ENCODE measurements at regions not wholly inside any gene's neighbourhood (a gene's known extent, or its start where the extent isn't known, plus 50 kb on each side); places are given as distances from the start of the nearest gene placed in this dataset.

DNA sequence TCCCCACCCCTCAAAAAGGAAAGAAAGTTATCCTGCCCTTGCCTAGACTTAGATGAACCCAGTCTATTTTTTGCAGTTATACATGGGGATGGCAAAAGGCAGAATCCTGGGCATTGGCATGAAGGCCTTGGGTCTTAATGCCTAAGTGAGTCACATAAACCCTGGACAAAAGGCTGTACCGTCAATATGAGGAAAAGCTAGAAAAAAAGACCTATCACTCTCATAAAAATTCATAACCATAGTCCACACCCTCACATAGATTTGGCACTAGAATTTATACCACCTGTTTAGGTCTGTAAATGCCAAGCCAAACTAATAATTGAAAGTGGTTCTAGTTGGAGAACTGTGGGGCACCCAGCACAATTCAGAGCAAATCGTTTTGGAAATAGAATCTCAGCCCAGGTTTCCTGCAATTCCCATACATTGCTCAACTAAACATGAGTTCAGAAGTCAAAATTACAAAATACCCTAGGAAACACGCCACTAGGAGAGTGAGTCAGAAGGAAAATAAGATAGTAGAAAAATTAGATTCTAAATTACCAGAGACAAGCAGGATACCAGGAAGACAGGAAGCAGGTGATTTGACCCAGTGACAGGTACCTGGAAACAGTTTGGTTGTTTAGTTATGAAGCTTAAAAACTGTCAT, 70.4 kb upstream of the FUCA2 start:
- Mint-ChIP-seq H3K4me3 (no peak overlapping the region), H3K4me1 (peaks cover 19% of the 10 kb centered on the region), H3K27ac (no peak overlapping the region), H3K36me3 (ENCODE audit: low read depth) (peaks cover 9% of the 10 kb centered on the region), H3K9me3 (peaks cover 5% of the 10 kb centered on the region), H3K27me3 (ENCODE audit: insufficient read depth) (no peaks in the 10 kb centered on the region)
- no peaks in the 10 kb centered on the region for H3K27me3 ChIP-seq (ENCODE audit: control insufficient read depth, insufficient read depth, low read length, poor library complexity, severe bottlenecking)
- H3K36me3 ChIP-seq (ENCODE audit: control insufficient read depth, insufficient read depth, low read length): no peaks in the 10 kb centered on the region
- no peak for TF ChIP-seq CTCF (conservative IDR thresholded peaks at IDR 0.05)
- WGBS, 2 experiments (ENCODE audit: insufficient coverage in 1 of 2, insufficient read length in 1 of 2): 93% methylated on average over 3 of the region's 3 CpGs; no CpG with 5 or more reads in 1 of the 2 experiments
- no peaks in the 10 kb centered on the region for H3K4me1 ChIP-seq (ENCODE audit: control insufficient read depth, insufficient read depth, low read length)
- no peak overlapping the region for H3K9ac ChIP-seq (ENCODE audit: extremely low read depth, low read length, poor library complexity, severe bottlenecking)
- no peak overlapping the region for H3K27ac ChIP-seq (ENCODE audit: low read depth, low read length)
- H3K9me3 ChIP-seq (ENCODE audit: control insufficient read depth, low read length): no peaks in the 10 kb centered on the region
- DNase-seq: no peak
- no peak overlapping the region for H3K4me3 ChIP-seq (ENCODE audit: low read length)

DNA sequence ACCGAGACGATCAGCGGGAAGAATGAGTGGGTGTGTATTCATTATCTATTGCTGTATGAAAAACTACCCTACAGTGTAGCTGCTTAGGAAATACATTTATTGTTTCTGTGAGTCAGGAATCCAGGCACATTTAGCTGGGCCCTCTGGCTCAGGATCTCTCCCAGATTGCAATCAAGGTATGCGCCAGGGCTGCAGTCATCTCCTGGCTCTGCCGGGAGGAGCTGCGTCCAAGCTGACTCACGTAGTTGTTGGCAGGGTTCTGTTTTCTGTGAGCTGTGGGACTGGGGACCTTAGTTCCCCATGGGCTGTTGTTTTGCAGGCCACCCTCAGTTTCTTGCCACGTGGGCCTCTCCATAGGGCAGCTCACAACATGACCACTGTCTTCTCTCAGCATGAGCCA, 68.2 kb upstream of the FUCA2 start:
- no peak overlapping the region for H3K4me3 Mint-ChIP-seq
- H3K36me3 ChIP-seq (ENCODE audit: control insufficient read depth, insufficient read depth, low read length): no peaks in the 10 kb centered on the region
- H3K4me3 ChIP-seq (ENCODE audit: low read length): no peak overlapping the region
- H3K36me3 Mint-ChIP-seq (ENCODE audit: low read depth): peaks cover 9% of the 10 kb centered on the region
- no peak for DNase-seq
- H3K27ac Mint-ChIP-seq: no peak overlapping the region
- H3K9me3 Mint-ChIP-seq: peaks cover 5% of the 10 kb centered on the region
- H3K4me1 ChIP-seq (ENCODE audit: control insufficient read depth, insufficient read depth, low read length): no peaks in the 10 kb centered on the region
- no peak for TF ChIP-seq CTCF (conservative IDR thresholded peaks at IDR 0.05)
- H3K9me3 ChIP-seq (ENCODE audit: control insufficient read depth, low read length): no peaks in the 10 kb centered on the region
- H3K27me3 Mint-ChIP-seq (ENCODE audit: insufficient read depth): no peaks in the 10 kb centered on the region
- H3K27me3 ChIP-seq (ENCODE audit: control insufficient read depth, insufficient read depth, low read length, poor library complexity, severe bottlenecking): no peaks in the 10 kb centered on the region
- peaks cover 20% of the 10 kb centered on the region for H3K4me1 Mint-ChIP-seq
- no peak overlapping the region for H3K27ac ChIP-seq (ENCODE audit: low read depth, low read length)
- H3K9ac ChIP-seq (ENCODE audit: extremely low read depth, low read length, poor library complexity, severe bottlenecking): no peak overlapping the region
- 93 to 96% methylated on average over 5 to 8 of the region's 8 CpGs for WGBS, 2 experiments (ENCODE audit: insufficient coverage in 1 of 2, insufficient read length in 1 of 2)

DNA sequence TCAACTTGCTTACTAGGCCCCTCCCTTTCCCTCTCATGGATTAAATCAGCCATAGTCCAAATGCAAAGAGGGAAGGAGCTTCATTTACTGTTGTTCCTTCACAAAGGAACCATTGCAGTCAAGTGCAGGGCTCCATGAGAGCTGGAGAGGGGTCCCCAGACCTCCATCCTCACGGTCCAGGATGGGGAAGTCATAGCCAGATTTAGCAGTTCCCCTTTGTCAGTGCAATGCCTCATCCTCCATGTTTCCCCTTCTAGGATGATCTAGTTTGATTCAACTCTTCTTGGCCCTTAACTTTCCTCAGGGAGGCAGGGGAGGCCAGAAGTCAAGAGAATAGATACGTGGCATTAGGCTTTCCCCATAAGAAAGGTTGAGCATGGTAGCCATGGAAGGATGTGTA, 66.5 kb upstream of the FUCA2 start:
- Mint-ChIP-seq H3K36me3 (ENCODE audit: low read depth) (peaks cover 20% of the 10 kb centered on the region), H3K27me3 (ENCODE audit: insufficient read depth) (no peaks in the 10 kb centered on the region), H3K27ac (no peak overlapping the region), H3K4me1 (peaks cover 19% of the 10 kb centered on the region), H3K9me3 (peaks cover 16% of the 10 kb centered on the region), H3K4me3 (no peak overlapping the region)
- no peaks in the 10 kb centered on the region for H3K4me1 ChIP-seq (ENCODE audit: control insufficient read depth, insufficient read depth, low read length)
- H3K36me3 ChIP-seq (ENCODE audit: control insufficient read depth, insufficient read depth, low read length): no peaks in the 10 kb centered on the region
- H3K9ac ChIP-seq (ENCODE audit: extremely low read depth, low read length, poor library complexity, severe bottlenecking): no peak overlapping the region
- TF ChIP-seq CTCF (conservative IDR thresholded peaks at IDR 0.05): no peak
- WGBS, 2 experiments (ENCODE audit: insufficient coverage in 1 of 2, insufficient read length in 1 of 2): 76 to 83% methylated on average over 1 to 2 of the region's 2 CpGs
- no peak for DNase-seq
- H3K27me3 ChIP-seq (ENCODE audit: control insufficient read depth, insufficient read depth, low read length, poor library complexity, severe bottlenecking): no peaks in the 10 kb centered on the region
- H3K27ac ChIP-seq (ENCODE audit: low read depth, low read length): no peak overlapping the region
- H3K9me3 ChIP-seq (ENCODE audit: control insufficient read depth, low read length): peaks cover 13% of the 10 kb centered on the region
- no peak overlapping the region for H3K4me3 ChIP-seq (ENCODE audit: low read length)
